GM12878 (cell line): ENCODE measurements at regions not wholly inside any gene's neighbourhood (a gene's known extent, or its start where the extent isn't known, plus 50 kb on each side); places are given as distances from the start of the nearest gene placed in this dataset.

ENCODE experiments used
- ATAC-seq: fragments of 200-7000 bp; cut with Tn5 transposase; 3 replicates; pipeline ENCODE4 v1.9.1; 2020; ENCODE audit warnings: mild to moderate bottlenecking, moderate library complexity
- BruUV-seq: library from RNA; stranded (reverse); fragments of 400-500 nt; replicated peaks from 2 replicates; lab custom pipeline; 2021; lab: Mats Ljungman, UMichigan
- CTCF ChIA-PET: fragments of 300-600 bp; sonication (Branson Sonifier 250); formaldehyde crosslinking; extraction: SDS; loops from one replicate; lab custom pipeline; 2021; ENCODE audit warnings: inconsistent platforms; lab: Yijun Ruan, JAX
- POLR2A ChIA-PET: fragments of 350-600 bp; formaldehyde crosslinking; extraction: SDS; loops from one replicate; lab custom pipeline; 2021; ENCODE audit warnings: inconsistent platforms; lab: Charles Lee
- RAD21 ChIA-PET: fragments of 300-600 bp; sonication (Branson Sonifier 250); formaldehyde crosslinking; loops from one replicate; lab custom pipeline; 2023; ENCODE audit warnings: antibody characterized with exemption; ENCODE audit not compliant: unreplicated experiment; lab: Charles Lee
- SMC1A ChIA-PET: fragments of 300-600 bp; sonication (Branson Sonifier 250); formaldehyde crosslinking; loops from one replicate; lab custom pipeline; 2023; ENCODE audit not compliant: unreplicated experiment, uncharacterized antibody; lab: Charles Lee
- DNase-seq: peaks from one replicate; pipeline ENCODE4 v3.0.0-alpha.2; 2011; ENCODE audit warnings: low read depth, low spot score
- FAIRE-seq: peaks from 3 replicates; lab custom pipeline; 2011; peaks lifted over from hg19 to GRCh38; lab: Jason Lieb, UNC
- H2AFZ ChIP-seq: 2 replicates; pipeline ENCODE4 v1.6.0; 2011; ENCODE audit warnings: low read depth, low read length, control low read depth; ENCODE audit not compliant: control insufficient read depth
- H3K27ac ChIP-seq: 2 replicates; pipeline ENCODE4 v1.5.1; 2011; ENCODE audit warnings: control low read depth; ENCODE audit not compliant: control insufficient read depth, insufficient read depth
- H3K27me3 ChIP-seq, 2 experiments: replicated peaks in 1 of 2; 2 replicates each; pipeline versions ENCODE4 v1.6.0 to v1.6.1; 2011; ENCODE audit warnings: low read length in 1 of 2; ENCODE audit not compliant: control insufficient read depth in 2 of 2, insufficient read depth in 2 of 2
- H3K36me3 ChIP-seq, 2 experiments: 2 replicates each; pipeline ENCODE4 v1.5.1; 2011; ENCODE audit warnings: low read length in 1 of 2; ENCODE audit not compliant: control insufficient read depth in 2 of 2, insufficient read depth in 2 of 2
- H3K4me1 ChIP-seq: 2 replicates; pipeline ENCODE4 v1.6.1; 2011; ENCODE audit warnings: mild to moderate bottlenecking, low read length, moderate library complexity, mixed read lengths; ENCODE audit not compliant: control insufficient read depth, insufficient read depth
- H3K4me2 ChIP-seq: 2 replicates; pipeline ENCODE4 v1.6.0; 2011; ENCODE audit warnings: control low read depth; ENCODE audit not compliant: control insufficient read depth, insufficient read depth
- H3K4me3 ChIP-seq: fragments of 200-600 bp; sonication (generic); 2 replicates; pipeline ENCODE4 v1.5.1; 2016
- H3K79me2 ChIP-seq: 2 replicates; pipeline ENCODE4 v1.6.0; 2011; ENCODE audit warnings: low read length; ENCODE audit not compliant: control insufficient read depth, insufficient read depth
- H3K9ac ChIP-seq: 2 replicates; pipeline ENCODE4 v1.8.0; 2011; ENCODE audit warnings: low read length, control low read depth, mixed read lengths; ENCODE audit not compliant: control insufficient read depth, insufficient read depth
- H3K9me3 ChIP-seq: replicated peaks from 3 replicates; pipeline ENCODE4 v1.5.1; 2011; ENCODE audit warnings: mild to moderate bottlenecking, low read length; ENCODE audit not compliant: control insufficient read depth, insufficient read depth
- H4K20me1 ChIP-seq: 2 replicates; pipeline ENCODE4 v1.6.0; 2011; ENCODE audit not compliant: control insufficient read depth, insufficient read depth
- CBX5 ChIP-seq: sonication (generic); IDR thresholded peaks from 2 replicates; pipeline ENCODE4 v1.6.1; 2016; ENCODE audit warnings: low read depth, moderate library complexity, mild to moderate bottlenecking, inconsistent platforms
- EP300 ChIP-seq, 2 experiments: fragments of 150-350 bp in 1 of 2; IDR thresholded peaks; 2 replicates each; pipeline ENCODE4 v1.6.1; 2011 to 2012; ENCODE audit warnings: low read depth in 2 of 2, low read length in 2 of 2, borderline replicate concordance in 1 of 2, improper control_type of control experiment in 1 of 2, inconsistent platforms in 1 of 2; ENCODE audit not compliant: control insufficient read depth in 1 of 2
- LARP7 ChIP-seq: fragments of 450-650 bp; IDR thresholded peaks from 2 replicates; pipeline ENCODE4 v1.6.1; 2017; ENCODE audit warnings: mild to moderate bottlenecking
- MYB ChIP-seq: fragments of 150-350 bp; IDR thresholded peaks from 2 replicates; pipeline ENCODE4 v1.6.1; 2014; ENCODE audit warnings: mild to moderate bottlenecking, low read depth, low read length, borderline replicate concordance
- RCOR1 ChIP-seq: conservative IDR thresholded peaks from 2 replicates; pipeline ENCODE4 v1.6.1; 2012; ENCODE audit warnings: low read depth, low read length, improper control_type of control experiment
- RELA ChIP-seq: fragments of 450-650 bp; IDR thresholded peaks from 2 replicates; pipeline ENCODE4 v1.8.0; 2014; ENCODE audit warnings: borderline replicate concordance; ENCODE audit not compliant: partially characterized antibody
- TAF1 ChIP-seq: IDR thresholded peaks from 2 replicates; pipeline ENCODE4 v1.6.1; 2011; ENCODE audit warnings: mild to moderate bottlenecking, low read depth, low read length, borderline replicate concordance
- WGBS: methylation state at CpG from one replicate; pipeline ENCODE4 v1.1.6; 2016; ENCODE audit warnings: low lambda C conversion rate; ENCODE audit not compliant: insufficient replicate concordance, insufficient coverage; ENCODE audit errors: missing lambda C conversion rate; 5-methylcytosine and 5-hydroxymethylcytosine counted together
- in situ Hi-C: fragments of 300-500 bp; cut with MboI; formaldehyde crosslinking; loops from 9 replicates; pipeline ENCODE4 v1.14.3; 2018; ENCODE audit warnings: mixed read lengths
- intact Hi-C: fragments of 100-400 bp; cut with micrococcal nuclease; formaldehyde crosslinking; loops from one replicate; pipeline ENCODE4 v1.14.2; 2022; ENCODE audit not compliant: unreplicated experiment
- TF ChIP-seq, protein P1 (sequence below): fragments of 450-650 bp; IDR thresholded peaks from 2 replicates; pipeline ENCODE4 v1.6.1; 2017; ENCODE audit warnings: antibody characterized with exemption, mild to moderate bottlenecking, moderate library complexity
- TF ChIP-seq, protein P2 (sequence below): IDR thresholded peaks from 2 replicates; pipeline ENCODE4 v1.6.1; 2012; ENCODE audit warnings: low read depth, low read length, improper control_type of control experiment
- TF ChIP-seq, protein P3 (sequence below): fragments of 450-650 bp; IDR thresholded peaks from 2 replicates; pipeline ENCODE4 v1.6.1; 2017; ENCODE audit warnings: mild to moderate bottlenecking, moderate library complexity
- TF ChIP-seq, protein P4 (sequence below): fragments of 450-650 bp; IDR thresholded peaks from 2 replicates; pipeline ENCODE4 v1.6.1; 2017; ENCODE audit warnings: mild to moderate bottlenecking, low read depth, inconsistent platforms; ENCODE audit not compliant: poor library complexity, severe bottlenecking
- TF ChIP-seq, protein P5 (sequence below): fragments of 450-650 bp; conservative IDR thresholded peaks from 2 replicates; pipeline ENCODE4 v1.6.1; 2017; ENCODE audit warnings: mild to moderate bottlenecking, moderate library complexity

DNA sequence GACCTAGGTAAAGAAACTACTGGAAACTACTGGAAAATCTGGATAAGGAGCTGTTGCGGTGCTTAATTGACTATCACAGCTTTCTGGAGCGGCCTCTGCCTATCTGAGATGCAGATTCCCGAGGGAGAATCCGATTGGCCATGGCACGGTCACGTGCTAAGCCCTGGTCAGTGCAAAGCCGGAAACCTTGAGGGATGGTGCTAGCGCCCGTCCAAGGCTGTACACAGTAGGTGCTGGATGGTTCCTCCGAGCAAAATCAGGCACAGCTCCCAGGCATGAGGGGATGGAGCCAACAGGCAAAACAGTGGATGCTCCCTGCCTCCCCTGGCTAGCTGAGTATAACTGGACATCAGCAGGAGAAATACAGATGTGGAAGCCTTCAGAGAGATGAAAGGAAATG is 238.7 kb upstream of the HES1 start:
- FAIRE-seq (no peak), ATAC-seq (no peak), DNase-seq (no peak)
- ChIA-PET CTCF (interaction anchor here (1.7 to 1.9 kb wide), 2 partner anchors 231 to 419 kb away, joined by 5 read pairs; no protein-coding TSS in a partner anchor), RAD21 (no interaction called here), SMC1A (no interaction called here), POLR2A (no interaction called here)
- intact Hi-C loops = no loop called here
- peaks cover 0 to 2% of the 10 kb centered on the region in 2 experiments; a peak in 2 of 4 replicates for H3K27me3 ChIP-seq
- in situ Hi-C loops = no loop called here
- 47% methylated on average over 10 of the region's 10 CpGs for WGBS
- no peaks in the 10 kb centered on the region for H3K4me1 ChIP-seq
- no peak overlapping the region for H3K9ac ChIP-seq
- no peak overlapping the region for H3K4me3 ChIP-seq
- no peak overlapping the region for H2AFZ ChIP-seq
- no peak overlapping the region for H3K27ac ChIP-seq
- H3K9me3 ChIP-seq = no peaks in the 10 kb centered on the region
- no peaks in the 10 kb centered on the region for H3K79me2 ChIP-seq
- H3K4me2 ChIP-seq = no peak overlapping the region
- H3K36me3 ChIP-seq = no peaks in the 10 kb centered on the region
- BruUV-seq = no TSS peak
- no peaks in the 10 kb centered on the region for H4K20me1 ChIP-seq
- TF ChIP-seq, protein P1, sequence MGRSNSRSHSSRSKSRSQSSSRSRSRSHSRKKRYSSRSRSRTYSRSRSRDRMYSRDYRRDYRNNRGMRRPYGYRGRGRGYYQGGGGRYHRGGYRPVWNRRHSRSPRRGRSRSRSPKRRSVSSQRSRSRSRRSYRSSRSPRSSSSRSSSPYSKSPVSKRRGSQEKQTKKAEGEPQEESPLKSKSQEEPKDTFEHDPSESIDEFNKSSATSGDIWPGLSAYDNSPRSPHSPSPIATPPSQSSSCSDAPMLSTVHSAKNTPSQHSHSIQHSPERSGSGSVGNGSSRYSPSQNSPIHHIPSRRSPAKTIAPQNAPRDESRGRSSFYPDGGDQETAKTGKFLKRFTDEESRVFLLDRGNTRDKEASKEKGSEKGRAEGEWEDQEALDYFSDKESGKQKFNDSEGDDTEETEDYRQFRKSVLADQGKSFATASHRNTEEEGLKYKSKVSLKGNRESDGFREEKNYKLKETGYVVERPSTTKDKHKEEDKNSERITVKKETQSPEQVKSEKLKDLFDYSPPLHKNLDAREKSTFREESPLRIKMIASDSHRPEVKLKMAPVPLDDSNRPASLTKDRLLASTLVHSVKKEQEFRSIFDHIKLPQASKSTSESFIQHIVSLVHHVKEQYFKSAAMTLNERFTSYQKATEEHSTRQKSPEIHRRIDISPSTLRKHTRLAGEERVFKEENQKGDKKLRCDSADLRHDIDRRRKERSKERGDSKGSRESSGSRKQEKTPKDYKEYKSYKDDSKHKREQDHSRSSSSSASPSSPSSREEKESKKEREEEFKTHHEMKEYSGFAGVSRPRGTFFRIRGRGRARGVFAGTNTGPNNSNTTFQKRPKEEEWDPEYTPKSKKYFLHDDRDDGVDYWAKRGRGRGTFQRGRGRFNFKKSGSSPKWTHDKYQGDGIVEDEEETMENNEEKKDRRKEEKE = no peak
- TF ChIP-seq TAF1 (no peak), LARP7 (no peak), RCOR1 (no peak), EP300 (IDR thresholded peaks at IDR 0.05; ENCODE audit: borderline replicate concordance in 1 of 2, control insufficient read depth in 1 of 2, low read depth in 2 of 2, low read length in 2 of 2) (no peak), RELA (no peak), MYB (no peak), CBX5 (no peak)
- TF ChIP-seq, protein P2, sequence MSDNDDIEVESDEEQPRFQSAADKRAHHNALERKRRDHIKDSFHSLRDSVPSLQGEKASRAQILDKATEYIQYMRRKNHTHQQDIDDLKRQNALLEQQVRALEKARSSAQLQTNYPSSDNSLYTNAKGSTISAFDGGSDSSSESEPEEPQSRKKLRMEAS = no peak
- TF ChIP-seq, protein P3, sequence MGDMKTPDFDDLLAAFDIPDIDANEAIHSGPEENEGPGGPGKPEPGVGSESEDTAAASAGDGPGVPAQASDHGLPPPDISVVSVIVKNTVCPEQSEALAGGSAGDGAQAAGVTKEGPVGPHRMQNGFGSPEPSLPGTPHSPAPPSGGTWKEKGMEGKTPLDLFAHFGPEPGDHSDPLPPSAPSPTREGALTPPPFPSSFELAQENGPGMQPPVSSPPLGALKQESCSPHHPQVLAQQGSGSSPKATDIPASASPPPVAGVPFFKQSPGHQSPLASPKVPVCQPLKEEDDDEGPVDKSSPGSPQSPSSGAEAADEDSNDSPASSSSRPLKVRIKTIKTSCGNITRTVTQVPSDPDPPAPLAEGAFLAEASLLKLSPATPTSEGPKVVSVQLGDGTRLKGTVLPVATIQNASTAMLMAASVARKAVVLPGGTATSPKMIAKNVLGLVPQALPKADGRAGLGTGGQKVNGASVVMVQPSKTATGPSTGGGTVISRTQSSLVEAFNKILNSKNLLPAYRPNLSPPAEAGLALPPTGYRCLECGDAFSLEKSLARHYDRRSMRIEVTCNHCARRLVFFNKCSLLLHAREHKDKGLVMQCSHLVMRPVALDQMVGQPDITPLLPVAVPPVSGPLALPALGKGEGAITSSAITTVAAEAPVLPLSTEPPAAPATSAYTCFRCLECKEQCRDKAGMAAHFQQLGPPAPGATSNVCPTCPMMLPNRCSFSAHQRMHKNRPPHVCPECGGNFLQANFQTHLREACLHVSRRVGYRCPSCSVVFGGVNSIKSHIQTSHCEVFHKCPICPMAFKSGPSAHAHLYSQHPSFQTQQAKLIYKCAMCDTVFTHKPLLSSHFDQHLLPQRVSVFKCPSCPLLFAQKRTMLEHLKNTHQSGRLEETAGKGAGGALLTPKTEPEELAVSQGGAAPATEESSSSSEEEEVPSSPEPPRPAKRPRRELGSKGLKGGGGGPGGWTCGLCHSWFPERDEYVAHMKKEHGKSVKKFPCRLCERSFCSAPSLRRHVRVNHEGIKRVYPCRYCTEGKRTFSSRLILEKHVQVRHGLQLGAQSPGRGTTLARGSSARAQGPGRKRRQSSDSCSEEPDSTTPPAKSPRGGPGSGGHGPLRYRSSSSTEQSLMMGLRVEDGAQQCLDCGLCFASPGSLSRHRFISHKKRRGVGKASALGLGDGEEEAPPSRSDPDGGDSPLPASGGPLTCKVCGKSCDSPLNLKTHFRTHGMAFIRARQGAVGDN = no peak
- TF ChIP-seq, protein P4, sequence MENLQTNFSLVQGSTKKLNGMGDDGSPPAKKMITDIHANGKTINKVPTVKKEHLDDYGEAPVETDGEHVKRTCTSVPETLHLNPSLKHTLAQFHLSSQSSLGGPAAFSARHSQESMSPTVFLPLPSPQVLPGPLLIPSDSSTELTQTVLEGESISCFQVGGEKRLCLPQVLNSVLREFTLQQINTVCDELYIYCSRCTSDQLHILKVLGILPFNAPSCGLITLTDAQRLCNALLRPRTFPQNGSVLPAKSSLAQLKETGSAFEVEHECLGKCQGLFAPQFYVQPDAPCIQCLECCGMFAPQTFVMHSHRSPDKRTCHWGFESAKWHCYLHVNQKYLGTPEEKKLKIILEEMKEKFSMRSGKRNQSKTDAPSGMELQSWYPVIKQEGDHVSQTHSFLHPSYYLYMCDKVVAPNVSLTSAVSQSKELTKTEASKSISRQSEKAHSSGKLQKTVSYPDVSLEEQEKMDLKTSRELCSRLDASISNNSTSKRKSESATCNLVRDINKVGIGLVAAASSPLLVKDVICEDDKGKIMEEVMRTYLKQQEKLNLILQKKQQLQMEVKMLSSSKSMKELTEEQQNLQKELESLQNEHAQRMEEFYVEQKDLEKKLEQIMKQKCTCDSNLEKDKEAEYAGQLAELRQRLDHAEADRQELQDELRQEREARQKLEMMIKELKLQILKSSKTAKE = no peak
- TF ChIP-seq, protein P5, sequence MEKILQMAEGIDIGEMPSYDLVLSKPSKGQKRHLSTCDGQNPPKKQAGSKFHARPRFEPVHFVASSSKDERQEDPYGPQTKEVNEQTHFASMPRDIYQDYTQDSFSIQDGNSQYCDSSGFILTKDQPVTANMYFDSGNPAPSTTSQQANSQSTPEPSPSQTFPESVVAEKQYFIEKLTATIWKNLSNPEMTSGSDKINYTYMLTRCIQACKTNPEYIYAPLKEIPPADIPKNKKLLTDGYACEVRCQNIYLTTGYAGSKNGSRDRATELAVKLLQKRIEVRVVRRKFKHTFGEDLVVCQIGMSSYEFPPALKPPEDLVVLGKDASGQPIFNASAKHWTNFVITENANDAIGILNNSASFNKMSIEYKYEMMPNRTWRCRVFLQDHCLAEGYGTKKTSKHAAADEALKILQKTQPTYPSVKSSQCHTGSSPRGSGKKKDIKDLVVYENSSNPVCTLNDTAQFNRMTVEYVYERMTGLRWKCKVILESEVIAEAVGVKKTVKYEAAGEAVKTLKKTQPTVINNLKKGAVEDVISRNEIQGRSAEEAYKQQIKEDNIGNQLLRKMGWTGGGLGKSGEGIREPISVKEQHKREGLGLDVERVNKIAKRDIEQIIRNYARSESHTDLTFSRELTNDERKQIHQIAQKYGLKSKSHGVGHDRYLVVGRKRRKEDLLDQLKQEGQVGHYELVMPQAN = no peak
